Right lobe of liver (tissue), 6 donors: ENCODE measurements at regions not wholly inside any gene's neighbourhood (a gene's known extent, or its start where the extent isn't known, plus 50 kb on each side); places are given as distances from the start of the nearest gene placed in this dataset.

ENCODE experiments used
- ATAC-seq, 4 donors: fragments of 200-7000 bp; cut with Tn5 transposase; one replicate each; pipeline ENCODE4 v1.9.1; 2020; ENCODE audit warnings: mild to moderate bottlenecking in 4 of 4, moderate library complexity in 4 of 4
- DNase-seq, 3 donors: peaks; one replicate each; pipeline ENCODE4 v3.0.0-alpha.2; 2020
- H3K27ac ChIP-seq, 3 donors: fragments of 200-600 bp; one replicate each; pipeline ENCODE4 v1.8.0; 2022
- H3K27me3 ChIP-seq, 2 donors: fragments of 200-600 bp; one replicate each; pipeline ENCODE4 v1.8.0; 2022
- H3K36me3 ChIP-seq, 4 donors: fragments of 200-600 bp; sonication (generic) in 1 of 4; one replicate each; pipeline versions ENCODE4 v1.5.1 to v1.8.0; 2017 to 2022; ENCODE audit warnings: control low read depth in 1 of 4
- H3K4me1 ChIP-seq, 4 donors: fragments of 200-600 bp; sonication (generic) in 1 of 4; one replicate each; pipeline versions ENCODE4 v1.5.1 to v1.8.0; 2017 to 2022; ENCODE audit warnings: control low read depth in 1 of 4
- H3K4me3 ChIP-seq, 3 donors: fragments of 200-600 bp; one replicate each; pipeline ENCODE4 v1.8.0; 2022
- H3K9me3 ChIP-seq, 4 donors: fragments of 200-600 bp; sonication (generic) in 1 of 4; one replicate each; pipeline versions ENCODE4 v1.5.1 to v1.8.0; 2017 to 2022; ENCODE audit warnings: control low read depth in 1 of 4
- CTCF ChIP-seq, 4 donors: fragments of 200-600 bp in 3 of 4; fragments of 450-650 bp in 1 of 4; IDR thresholded peaks; one replicate each; pipeline versions ENCODE4 v1.5.1 to v1.8.0; 2016 to 2022; ENCODE audit warnings: antibody characterized with exemption in 4 of 4, mild to moderate bottlenecking in 2 of 4
- POLR2A ChIP-seq: fragments of 450-650 bp; IDR thresholded peaks from one replicate; pipeline ENCODE4 v1.6.1; 2017; ENCODE audit warnings: antibody characterized with exemption, mild to moderate bottlenecking
- WGBS: methylation state at CpG from one replicate; pipeline ENCODE4 v1.1.6; 2018; ENCODE audit warnings: low coverage, low lambda C conversion rate; ENCODE audit not compliant: insufficient coverage; ENCODE audit errors: missing lambda C conversion rate; 5-methylcytosine and 5-hydroxymethylcytosine counted together
- intact Hi-C, 2 donors: fragments of 100-400 bp; cut with DNase I; formaldehyde crosslinking; loops; one replicate each; pipeline versions ENCODE4 v1.11.2 to v1.14.1; 2022
- donor health status: DM: no; HTN: yes; CAD: no.
- donor health status: DM: no; HTN: no; CAD: no.
- donor health status: DM: no; HTN: no; CAD: no.
- donor health status: DM: no; HTN: yes; CAD: no.
- donor health status: DM: no; HTN: yes; CAD: no.

- DNase-seq (no peak), ATAC-seq (no peak)
- Histone ChIP-seq H3K36me3 (no peaks in the 10 kb centered on the region), H3K4me3 (no peak overlapping the region), H3K9me3 (no peaks in the 10 kb centered on the region), H3K27ac (no peak overlapping the region), H3K4me1 (no peaks in the 10 kb centered on the region), H3K27me3 (no peaks in the 10 kb centered on the region)
- no peak for TF ChIP-seq CTCF (IDR thresholded peaks at IDR 0.05)
- TF ChIP-seq POLR2A: no peak
- intact Hi-C loops: no loop called here
- 55% methylated on average over 17 of the region's 17 CpGs for WGBS
These were observed 117.4 kb downstream of the NGF start for GRCh38 chr1:115220340-115221270.

GRCh38 chr1:115219927-115220326, 118.1 kb downstream of the NGF start:
- Histone ChIP-seq H3K9me3 (no peaks in the 10 kb centered on the region), H3K27ac (no peak overlapping the region), H3K4me3 (no peak overlapping the region), H3K36me3 (no peaks in the 10 kb centered on the region), H3K4me1 (no peaks in the 10 kb centered on the region), H3K27me3 (no peaks in the 10 kb centered on the region)
- ATAC-seq (no peak), DNase-seq (no peak)
- 65% methylated on average over 4 of the region's 6 CpGs for WGBS
- intact Hi-C loops: no loop called here
- TF ChIP-seq POLR2A (no peak), CTCF (IDR thresholded peaks at IDR 0.05) (no peak)

- ATAC-seq (no peak), DNase-seq (no peak)
- Histone ChIP-seq H3K4me3 (no peak overlapping the region), H3K36me3 (no peaks in the 10 kb centered on the region), H3K9me3 (no peaks in the 10 kb centered on the region), H3K27ac (no peak overlapping the region), H3K27me3 (no peaks in the 10 kb centered on the region), H3K4me1 (no peaks in the 10 kb centered on the region)
- intact Hi-C loops: no loop called here
- 61% methylated on average over 3 of the region's 3 CpGs for WGBS
- no peak for TF ChIP-seq POLR2A
- TF ChIP-seq CTCF (IDR thresholded peaks at IDR 0.05): no peak
These were observed 119.3 kb downstream of the NGF start for GRCh38 chr1:115218699-115219098.

- no peaks in the 10 kb centered on the region for H3K9me3 ChIP-seq
- no peaks in the 10 kb centered on the region for H3K27me3 ChIP-seq
- DNase-seq (no peak), ATAC-seq (no peak)
- no peak overlapping the region for H3K27ac ChIP-seq
- no peaks in the 10 kb centered on the region for H3K4me1 ChIP-seq
- intact Hi-C loops: no loop called here
- TF ChIP-seq POLR2A (no peak), CTCF (IDR thresholded peaks at IDR 0.05) (no peak)
- H3K36me3 ChIP-seq: no peaks in the 10 kb centered on the region
- H3K4me3 ChIP-seq: no peak overlapping the region
- WGBS: 63% methylated on average over 6 of the region's 6 CpGs
These were observed 120.0 kb downstream of the NGF start for GRCh38 chr1:115218034-115218405.
